ENCODE measurements at regions not wholly inside any gene's neighbourhood (a gene's known extent, or its start where the extent isn't known, plus 50 kb on each side); places are given as distances from the start of the nearest gene placed in this dataset.

- TF ChIP-seq CTCF (conservative IDR thresholded peaks at IDR 0.05) (no peak), ZFX (IDR thresholded peaks at IDR 0.05) (no peak)
- H3K27ac ChIP-seq = no peak overlapping the region
These were observed 1058.6 kb downstream of the NTRK3 start for GRCh38 chr15:87197981-87198380.

- no peak for TF ChIP-seq CTCF (conservative IDR thresholded peaks at IDR 0.05)
These were observed 1060.0 kb downstream of the NTRK3 start for GRCh38 chr15:87196498-87196897.

GRCh38 chr15:87193481-87193880, 1063.1 kb downstream of the NTRK3 start:
- no peak overlapping the region for H3K27ac ChIP-seq
- no peak for TF ChIP-seq CTCF (conservative IDR thresholded peaks at IDR 0.05)
- TF ChIP-seq ZFX (IDR thresholded peaks at IDR 0.05) = no peak

More at GRCh38 chr15:87196498-87196897, 1060.0 kb downstream of the NTRK3 start:
- no peak overlapping the region for H3K27ac ChIP-seq

GRCh38 chr15:87167706-87168105, 1088.0 kb downstream of the AGBL1 start:
- no peak overlapping the region for H3K27ac ChIP-seq

GRCh38 chr15:87167055-87167454, 1087.4 kb downstream of the AGBL1 start:
- H3K27ac ChIP-seq = no peak overlapping the region
- TF ChIP-seq CTCF (conservative IDR thresholded peaks at IDR 0.05) (no peak), ZFX (IDR thresholded peaks at IDR 0.05) (no peak)

More at GRCh38 chr15:87167706-87168105, 1088.0 kb downstream of the AGBL1 start:
- TF ChIP-seq ZFX (IDR thresholded peaks at IDR 0.05) (no peak), CTCF (conservative IDR thresholded peaks at IDR 0.05) (no peak)

- TF ChIP-seq CTCF (conservative IDR thresholded peaks at IDR 0.05) (no peak), ZFX (IDR thresholded peaks at IDR 0.05) (no peak)
These were observed 1076.1 kb downstream of the AGBL1 start for GRCh38 chr15:87155771-87156170.

GRCh38 chr15:87154761-87155160, 1075.1 kb downstream of the AGBL1 start:
- no peak overlapping the region for H3K27ac ChIP-seq
- TF ChIP-seq CTCF (conservative IDR thresholded peaks at IDR 0.05) = no peak
- TF ChIP-seq ZFX (IDR thresholded peaks at IDR 0.05) = no peak

More at GRCh38 chr15:87155771-87156170, 1076.1 kb downstream of the AGBL1 start:
- H3K27ac ChIP-seq = no peak overlapping the region

Measured in C4-2B (cell line).